ENCODE measurements at regions not wholly inside any gene's neighbourhood (a gene's known extent, or its start where the extent isn't known, plus 50 kb on each side); places are given as distances from the start of the nearest gene placed in this dataset.

DNA sequence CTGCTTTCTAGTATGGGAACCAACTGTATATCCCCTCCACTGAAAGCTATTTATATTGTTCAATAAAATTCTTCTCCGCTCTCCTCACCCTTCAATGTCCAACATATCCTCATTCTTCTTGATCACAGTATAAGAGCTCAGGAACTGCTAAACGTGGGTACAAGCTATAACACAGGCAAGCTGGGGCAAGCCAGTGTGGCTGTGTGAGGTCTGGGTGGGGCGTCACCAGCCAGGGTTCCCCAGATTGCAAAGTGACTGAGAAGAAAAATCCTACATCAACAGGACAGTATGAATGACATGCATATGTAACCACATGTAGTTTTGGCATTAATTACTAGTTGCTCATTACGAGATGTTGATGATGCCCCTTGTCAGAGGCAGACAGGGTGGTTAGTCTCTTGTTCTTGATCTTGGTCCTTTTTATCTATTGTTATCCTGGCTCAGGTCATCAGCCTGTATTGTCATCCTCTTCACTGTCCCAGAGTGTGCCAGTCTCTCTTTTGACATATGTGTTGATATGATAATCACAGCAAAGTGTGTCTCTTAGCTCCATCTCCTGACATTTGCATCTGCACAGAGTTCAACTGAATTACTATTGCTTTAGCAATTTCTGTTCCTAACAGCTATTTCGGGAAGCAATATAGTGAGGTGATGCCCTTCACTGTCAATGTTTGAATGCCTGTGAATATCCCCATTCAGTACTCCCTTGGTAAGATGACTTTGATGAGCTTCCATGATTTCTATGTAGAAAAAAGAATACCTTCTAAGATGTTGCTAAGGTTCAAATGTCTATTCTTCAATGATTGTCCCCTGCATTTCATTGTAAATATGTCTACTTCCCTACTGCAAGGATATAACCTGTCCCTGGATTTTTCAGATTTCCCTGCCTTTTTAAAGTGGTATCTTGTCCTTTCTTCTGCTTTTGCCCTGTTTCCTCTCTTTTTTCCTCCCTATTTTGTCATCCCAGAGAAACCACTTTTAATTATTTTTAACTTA, 140.3 kb downstream of the MAT2B start:
- TF ChIP-seq, protein P1, sequence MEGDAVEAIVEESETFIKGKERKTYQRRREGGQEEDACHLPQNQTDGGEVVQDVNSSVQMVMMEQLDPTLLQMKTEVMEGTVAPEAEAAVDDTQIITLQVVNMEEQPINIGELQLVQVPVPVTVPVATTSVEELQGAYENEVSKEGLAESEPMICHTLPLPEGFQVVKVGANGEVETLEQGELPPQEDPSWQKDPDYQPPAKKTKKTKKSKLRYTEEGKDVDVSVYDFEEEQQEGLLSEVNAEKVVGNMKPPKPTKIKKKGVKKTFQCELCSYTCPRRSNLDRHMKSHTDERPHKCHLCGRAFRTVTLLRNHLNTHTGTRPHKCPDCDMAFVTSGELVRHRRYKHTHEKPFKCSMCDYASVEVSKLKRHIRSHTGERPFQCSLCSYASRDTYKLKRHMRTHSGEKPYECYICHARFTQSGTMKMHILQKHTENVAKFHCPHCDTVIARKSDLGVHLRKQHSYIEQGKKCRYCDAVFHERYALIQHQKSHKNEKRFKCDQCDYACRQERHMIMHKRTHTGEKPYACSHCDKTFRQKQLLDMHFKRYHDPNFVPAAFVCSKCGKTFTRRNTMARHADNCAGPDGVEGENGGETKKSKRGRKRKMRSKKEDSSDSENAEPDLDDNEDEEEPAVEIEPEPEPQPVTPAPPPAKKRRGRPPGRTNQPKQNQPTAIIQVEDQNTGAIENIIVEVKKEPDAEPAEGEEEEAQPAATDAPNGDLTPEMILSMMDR (IDR thresholded peaks at IDR 0.05; ENCODE audit: insufficient read depth, low read length, poor library complexity, severe bottlenecking): no peak
- TF ChIP-seq EZH2phosphoT487 (conservative IDR thresholded peaks at IDR 0.05; ENCODE audit: low read length): no peak

Measured in SU-DHL-6 (cell line).